ENCODE measurements at regions not wholly inside any gene's neighbourhood (a gene's known extent, or its start where the extent isn't known, plus 50 kb on each side); places are given as distances from the start of the nearest gene placed in this dataset.

GRCh38 chr9:115808695-115809094 lies 344.9 kb upstream of the PAPPA start:
- H3K18ac ChIP-seq (ENCODE audit: insufficient read length, low read depth, low read length) = no peak overlapping the region
- TF ChIP-seq CTCF (conservative IDR thresholded peaks at IDR 0.05) = no peak
- no peaks in the 10 kb centered on the region for H3K9me3 ChIP-seq (ENCODE audit: control insufficient read depth, low read depth, low read length)
- no peak overlapping the region for H4K5ac ChIP-seq (ENCODE audit: insufficient read length, low read depth, low read length)
- no peak overlapping the region for H4K91ac ChIP-seq (ENCODE audit: insufficient read length, low read depth, low read length)
- no peaks in the 10 kb centered on the region for H3K23me2 ChIP-seq (ENCODE audit: insufficient read length, low read depth, low read length, poor library complexity, severe bottlenecking)
- no peak overlapping the region for H2BK15ac ChIP-seq (ENCODE audit: low read depth, low read length)
- DNase-seq = no peak
- 0 out of 2 replicates have a peak, but pooled peaks cover 1% of the 10 kb centered on the region for H3K4me1 ChIP-seq (ENCODE audit: insufficient read depth, low read length)
- H3K14ac ChIP-seq (ENCODE audit: insufficient read depth, low read length) = no peak overlapping the region
- no peaks in the 10 kb centered on the region for H4K20me1 ChIP-seq (ENCODE audit: control insufficient read depth, insufficient read depth, insufficient read length)
- H2AK5ac ChIP-seq (ENCODE audit: insufficient read length, low read length) = no peak overlapping the region
- H4K8ac ChIP-seq (replicated peaks; ENCODE audit: insufficient read length, low read depth, low read length) = no peak overlapping the region
- no peak overlapping the region for H3T11ph ChIP-seq (ENCODE audit: low read length)
- no peaks in the 10 kb centered on the region; a peak in 2 of 5 replicates for H3K9me3 Mint-ChIP-seq
- no peak overlapping the region for H3K27ac ChIP-seq (ENCODE audit: insufficient read length, low read depth, low read length)
- H3K4me3 Mint-ChIP-seq = no peak overlapping the region
- no peaks in the 10 kb centered on the region for H3K27me3 Mint-ChIP-seq (ENCODE audit: low read depth)
- H3K9ac ChIP-seq (ENCODE audit: extremely low read depth, insufficient read length, low read length) = no peak overlapping the region
- no peak overlapping the region for H3K4me2 ChIP-seq (ENCODE audit: insufficient read depth, insufficient read length, low read length)
- H3K79me2 ChIP-seq (ENCODE audit: insufficient read depth, low read length) = no peaks in the 10 kb centered on the region
- no peak overlapping the region for H3K56ac ChIP-seq (ENCODE audit: insufficient read length, low read depth, low read length)
- H2BK12ac ChIP-seq (ENCODE audit: insufficient read length, low read depth, low read length) = no peak overlapping the region
- H2BK20ac ChIP-seq (ENCODE audit: low read depth, low read length, poor library complexity, severe bottlenecking) = no peak overlapping the region
- H2AFZ ChIP-seq (ENCODE audit: low read length) = no peak overlapping the region
- peaks cover 0 to 11% (median 0%) of the 10 kb centered on the region in 3 experiments; a peak in 2 of 7 replicates for H3K36me3 Mint-ChIP-seq (ENCODE audit: insufficient read depth in 1 of 3, low read depth in 3 of 3)
- H2BK120ac ChIP-seq (ENCODE audit: low read depth, low read length, poor library complexity, severe bottlenecking) = no peak overlapping the region
- no peak overlapping the region for H3K4ac ChIP-seq (ENCODE audit: low read depth, low read length)
- H2BK5ac ChIP-seq (ENCODE audit: insufficient read length, low read length) = no peak overlapping the region
- no peak overlapping the region for H3K23ac ChIP-seq (ENCODE audit: insufficient read length, low read depth, low read length)
- no peaks in the 10 kb centered on the region for H3K27me3 ChIP-seq (ENCODE audit: insufficient read depth, low read length)
- no peak overlapping the region; a peak in 1 of 7 replicates for H3K27ac Mint-ChIP-seq
- H3K79me1 ChIP-seq (ENCODE audit: insufficient read depth, low read depth, low read length, poor library complexity, severe bottlenecking) = no peaks in the 10 kb centered on the region
- no CpG with 5 or more reads among the region's 5 CpGs for WGBS (ENCODE audit: extremely low coverage, insufficient read length, low lambda C conversion rate)
- H3K4me1 Mint-ChIP-seq = peaks cover 0 to 3% of the 10 kb centered on the region in 2 experiments; a peak in 1 of 4 replicates
